Mesenchymal stem cell (in vitro differentiated cells and primary cell): ENCODE measurements at regions not wholly inside any gene's neighbourhood (a gene's known extent, or its start where the extent isn't known, plus 50 kb on each side); places are given as distances from the start of the nearest gene placed in this dataset.
A peak's percentile ranks its signal among the peaks of the same experiment; 100 is the strongest.

Experiments used
- DNase-seq: peaks from one replicate; pipeline ENCODE4 v3.0.0-alpha.2; 2013
- H2AFZ ChIP-seq: one replicate; pipeline ENCODE4 v1.6.1; 2013; ENCODE audit warnings: low read depth, mild to moderate bottlenecking, control low read depth, inconsistent platforms, low read length, moderate library complexity
- H2AK5ac ChIP-seq: 2 replicates; pipeline ENCODE4 v1.6.1; 2013; ENCODE audit warnings: low read length, moderate library complexity, mild to moderate bottlenecking, inconsistent platforms; ENCODE audit not compliant: severe bottlenecking
- H2BK120ac ChIP-seq: one replicate; pipeline ENCODE4 v1.6.1; 2013; ENCODE audit warnings: low read depth, mild to moderate bottlenecking, inconsistent platforms, low read length, moderate library complexity
- H2BK12ac ChIP-seq, 2 experiments: one replicate each; pipeline ENCODE4 v1.6.1; 2013; ENCODE audit warnings: inconsistent platforms in 2 of 2, low read length in 2 of 2, mild to moderate bottlenecking in 2 of 2, moderate library complexity in 2 of 2, control low read depth in 1 of 2
- H2BK15ac ChIP-seq: one replicate; pipeline ENCODE4 v1.6.1; 2013; ENCODE audit warnings: mild to moderate bottlenecking, low read depth, inconsistent platforms; ENCODE audit not compliant: poor library complexity, severe bottlenecking
- H2BK5ac ChIP-seq: 2 replicates; pipeline ENCODE4 v1.6.1; 2013; ENCODE audit warnings: low read depth, mild to moderate bottlenecking, low read length, control low read depth, inconsistent platforms; ENCODE audit not compliant: poor library complexity, severe bottlenecking
- H3K14ac ChIP-seq, 2 experiments: one replicate each; pipeline ENCODE4 v1.6.1; 2013; ENCODE audit warnings: inconsistent platforms in 2 of 2, low read length in 2 of 2, control low read depth in 1 of 2, mild to moderate bottlenecking in 1 of 2, moderate library complexity in 1 of 2
- H3K18ac ChIP-seq, 2 experiments: one replicate each; pipeline ENCODE4 v1.6.1; 2013; ENCODE audit warnings: inconsistent platforms in 2 of 2, low read length in 2 of 2, control low read depth in 1 of 2, low read depth in 1 of 2, mild to moderate bottlenecking in 1 of 2
- H3K23ac ChIP-seq, 2 experiments: one replicate each; pipeline ENCODE4 v1.6.1; 2013; ENCODE audit warnings: inconsistent platforms in 2 of 2, low read length in 2 of 2, mild to moderate bottlenecking in 2 of 2, moderate library complexity in 2 of 2, control low read depth in 1 of 2
- H3K27ac ChIP-seq: 2 replicates; pipeline ENCODE4 v1.5.1; 2013; ENCODE audit warnings: mild to moderate bottlenecking, moderate library complexity, low read length, control low read depth, inconsistent platforms; ENCODE audit not compliant: poor library complexity, severe bottlenecking
- H3K27me3 ChIP-seq, 2 experiments: 2 replicates each; pipeline versions ENCODE4 v1.6.1 to v1.7.0; 2013; ENCODE audit warnings: low read length in 2 of 2, mild to moderate bottlenecking in 2 of 2, moderate library complexity in 2 of 2, control low read depth in 1 of 2, inconsistent platforms in 1 of 2; ENCODE audit not compliant: control insufficient read depth in 1 of 2, insufficient read depth in 1 of 2
- H3K36me3 ChIP-seq, 2 experiments: 2 replicates each; pipeline versions ENCODE4 v1.6.1 to v1.7.0; 2013; ENCODE audit warnings: low read length in 2 of 2, control low read depth in 1 of 2, inconsistent platforms in 1 of 2, low read depth in 1 of 2, mild to moderate bottlenecking in 1 of 2; ENCODE audit not compliant: insufficient read depth in 2 of 2, control insufficient read depth in 1 of 2
- H3K4ac ChIP-seq, 2 experiments: one replicate each; pipeline ENCODE4 v1.6.1; 2013; ENCODE audit warnings: inconsistent platforms in 2 of 2, low read length in 2 of 2, mild to moderate bottlenecking in 2 of 2, moderate library complexity in 2 of 2, control low read depth in 1 of 2, low read depth in 1 of 2
- H3K4me1 ChIP-seq: 2 replicates; pipeline ENCODE4 v1.6.1; 2013; ENCODE audit warnings: low read depth, low read length, control low read depth; ENCODE audit not compliant: control insufficient read depth, insufficient read depth
- H3K4me2 ChIP-seq: 2 replicates; pipeline ENCODE4 v1.6.1; 2013; ENCODE audit warnings: low read length, mild to moderate bottlenecking, inconsistent platforms; ENCODE audit not compliant: poor library complexity, severe bottlenecking
- H3K4me3 ChIP-seq, 2 experiments: 2 replicates each; pipeline versions ENCODE4 v1.5.1 to v1.7.0; 2013; ENCODE audit warnings: low read length in 2 of 2, mild to moderate bottlenecking in 2 of 2, control low read depth in 1 of 2, low read depth in 1 of 2; ENCODE audit not compliant: insufficient read depth in 1 of 2
- H3K79me1 ChIP-seq: replicated peaks from 2 replicates; pipeline ENCODE4 v1.6.1; 2013; ENCODE audit warnings: mild to moderate bottlenecking, control low read depth, low read length, inconsistent platforms; ENCODE audit not compliant: poor library complexity, severe bottlenecking
- H3K9ac ChIP-seq: 2 replicates; pipeline ENCODE4 v1.7.0; 2013; ENCODE audit warnings: mild to moderate bottlenecking, low read length, moderate library complexity
- H3K9me3 ChIP-seq: 2 replicates; pipeline ENCODE4 v1.7.0; 2013; ENCODE audit warnings: mild to moderate bottlenecking, low read length; ENCODE audit not compliant: control insufficient read depth
- H4K8ac ChIP-seq: one replicate; pipeline ENCODE4 v1.6.1; 2013; ENCODE audit warnings: inconsistent platforms, mild to moderate bottlenecking, low read length, moderate library complexity
- H4K91ac ChIP-seq: one replicate; pipeline ENCODE4 v1.6.1; 2013; ENCODE audit warnings: mild to moderate bottlenecking, low read length, inconsistent platforms
- WGBS: methylation state at CpG from one replicate; pipeline ENCODE4 v1.1.7; 2013; ENCODE audit warnings: mixed read lengths; 5-methylcytosine and 5-hydroxymethylcytosine counted together

DNA sequence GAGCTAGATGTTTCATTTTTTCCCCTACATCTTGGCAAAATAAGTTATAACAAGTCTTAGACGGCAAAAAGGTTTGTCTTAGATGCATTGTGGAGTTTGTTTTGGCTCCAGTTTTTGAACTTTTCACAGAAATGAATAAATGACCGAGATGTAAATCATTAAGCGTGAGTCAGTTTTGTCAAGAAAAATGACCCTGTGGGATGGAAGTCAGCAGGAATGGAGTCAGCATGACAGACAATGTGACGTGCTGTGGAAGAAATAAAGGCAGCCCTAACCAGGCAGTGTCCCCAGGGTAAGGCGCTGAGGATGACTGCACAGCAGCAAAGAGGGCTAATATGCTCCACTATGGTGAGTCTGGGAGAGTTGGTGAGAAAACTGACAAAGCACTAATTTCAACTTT lies 163.2 kb downstream of the NOC3L start:
- H3K27ac ChIP-seq, result no peak overlapping the region
- no peaks in the 10 kb centered on the region for H3K9me3 ChIP-seq
- H3K79me1 ChIP-seq, result no peaks in the 10 kb centered on the region
- no peak overlapping the region for H2AFZ ChIP-seq
- H2AK5ac ChIP-seq, result no peak overlapping the region
- H3K18ac ChIP-seq, result no peak overlapping the region
- 50% methylated on average over 4 of the region's 5 CpGs for WGBS
- peaks cover 2% of the 10 kb centered on the region for H3K4me1 ChIP-seq
- no peak overlapping the region for H4K91ac ChIP-seq
- no peak overlapping the region for H3K4me3 ChIP-seq
- H2BK120ac ChIP-seq, result no peak overlapping the region
- no peak overlapping the region for H3K23ac ChIP-seq
- H3K36me3 ChIP-seq, result no peaks in the 10 kb centered on the region
- H4K8ac ChIP-seq, result no peak overlapping the region
- H2BK12ac ChIP-seq, result no peak overlapping the region
- H3K9ac ChIP-seq, result no peak overlapping the region
- H3K4me2 ChIP-seq, result no peak overlapping the region
- DNase-seq, result no peak
- H2BK15ac ChIP-seq, result no peak overlapping the region
- H3K14ac ChIP-seq, result no peak overlapping the region
- H2BK5ac ChIP-seq, result no peak overlapping the region
- H3K4ac ChIP-seq, result no peak overlapping the region
- no peaks in the 10 kb centered on the region for H3K27me3 ChIP-seq

GRCh38 chr10:94200146-94200837 lies 162.4 kb downstream of the NOC3L start:
- DNase-seq, result no peak
- no peak overlapping the region for H3K18ac ChIP-seq
- H3K27ac ChIP-seq, result no peak overlapping the region
- no peak overlapping the region for H3K4me3 ChIP-seq
- H3K14ac ChIP-seq, result no peak overlapping the region
- H2AK5ac ChIP-seq, result no peak overlapping the region
- H3K9me3 ChIP-seq, result no peaks in the 10 kb centered on the region
- no peaks in the 10 kb centered on the region for H3K79me1 ChIP-seq
- H2BK12ac ChIP-seq, result no peak overlapping the region
- no peak overlapping the region for H3K4me2 ChIP-seq
- no peak overlapping the region for H2BK5ac ChIP-seq
- WGBS, result 86% methylated on average over 1 of the region's 2 CpGs
- H3K4me1 ChIP-seq, result peaks cover 2% of the 10 kb centered on the region
- no peak overlapping the region for H3K4ac ChIP-seq
- no peak overlapping the region for H2BK120ac ChIP-seq
- no peak overlapping the region for H3K23ac ChIP-seq
- H3K36me3 ChIP-seq, result no peaks in the 10 kb centered on the region
- H2BK15ac ChIP-seq, result no peak overlapping the region
- H3K27me3 ChIP-seq, result no peaks in the 10 kb centered on the region
- no peak overlapping the region for H4K91ac ChIP-seq
- no peak overlapping the region for H2AFZ ChIP-seq
- H4K8ac ChIP-seq, result no peak overlapping the region
- no peak overlapping the region for H3K9ac ChIP-seq

GRCh38 chr10:94205396-94205831 lies 157.3 kb downstream of the NOC3L start:
- WGBS, result 58% methylated on average over 3 of the region's 3 CpGs
- Histone ChIP-seq H4K91ac (no peak overlapping the region), H3K4me1 (peaks cover 2% of the 10 kb centered on the region)

DNA sequence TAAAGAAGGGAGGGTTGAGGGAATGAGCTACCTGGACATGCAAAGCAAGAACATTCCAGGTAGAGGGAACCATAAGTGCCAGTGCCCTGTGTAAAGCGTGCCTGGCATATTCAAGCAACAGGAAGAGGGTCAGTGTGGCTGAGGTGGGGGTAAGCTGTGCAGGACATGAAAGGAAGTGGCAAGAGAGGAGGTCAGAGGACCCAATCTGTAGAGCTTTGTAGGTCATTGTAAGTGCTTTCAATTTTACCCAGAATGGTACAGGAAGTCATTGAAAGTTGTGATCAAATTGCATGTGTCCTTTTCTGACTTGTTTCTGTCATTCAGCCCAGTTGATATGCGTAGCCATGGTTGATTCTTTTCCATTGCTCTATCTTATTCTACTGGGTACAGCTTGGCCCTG lies 156.6 kb downstream of the NOC3L start:
- peak overlapping the region in 1 of 2 experiments; percentile 37 for H3K18ac ChIP-seq
- H3K36me3 ChIP-seq, result peaks cover 0 to 3% of the 10 kb centered on the region in 2 experiments
- H3K9ac ChIP-seq, result no peak overlapping the region
- no peak overlapping the region for H3K4me2 ChIP-seq
- no peak overlapping the region for H3K4ac ChIP-seq
- no peak overlapping the region for H3K14ac ChIP-seq
- H2BK12ac ChIP-seq, result no peak overlapping the region
- no peak overlapping the region for H2BK15ac ChIP-seq
- no peaks in the 10 kb centered on the region for H3K27me3 ChIP-seq
- 96% methylated on average over 2 of the region's 2 CpGs for WGBS
- no peaks in the 10 kb centered on the region for H3K79me1 ChIP-seq
- no peak overlapping the region for H4K8ac ChIP-seq
- no peak overlapping the region for H2AK5ac ChIP-seq
- no peak overlapping the region for H3K23ac ChIP-seq
- H2AFZ ChIP-seq, result no peak overlapping the region
- H3K4me1 ChIP-seq, result peaks cover 3% of the 10 kb centered on the region
- no peak for DNase-seq
- no peaks in the 10 kb centered on the region for H3K9me3 ChIP-seq
- no peak overlapping the region for H2BK120ac ChIP-seq
- no peak overlapping the region for H3K27ac ChIP-seq
- H4K91ac ChIP-seq, result peak overlapping the region; percentile 21
- H2BK5ac ChIP-seq, result no peak overlapping the region
- H3K4me3 ChIP-seq, result no peak overlapping the region

More at GRCh38 chr10:94205396-94205831, 157.3 kb downstream of the NOC3L start:
- Histone ChIP-seq H3K18ac (no peak overlapping the region), H3K36me3 (no peaks in the 10 kb centered on the region), H4K8ac (no peak overlapping the region), H3K27me3 (no peaks in the 10 kb centered on the region), H3K9me3 (no peaks in the 10 kb centered on the region), H3K79me1 (no peaks in the 10 kb centered on the region), H3K4me2 (no peak overlapping the region), H3K27ac (no peak overlapping the region), H2BK5ac (no peak overlapping the region), H3K4me3 (no peak overlapping the region), H2AFZ (no peak overlapping the region), H3K4ac (no peak overlapping the region), H3K23ac (no peak overlapping the region), H2BK15ac (no peak overlapping the region), H2BK120ac (no peak overlapping the region), H2BK12ac (no peak overlapping the region), H3K9ac (no peak overlapping the region), H2AK5ac (no peak overlapping the region), H3K14ac (no peak overlapping the region)
- DNase-seq, result no peak
